ENCODE measurements at regions not wholly inside any gene's neighbourhood (a gene's known extent, or its start where the extent isn't known, plus 50 kb on each side); places are given as distances from the start of the nearest gene placed in this dataset.
"Not testable (repeated sequence)": the region's sequence is repeated elsewhere in the genome, so short reads cannot be mapped to it uniquely, and the experiment has no call there.

- TF ChIP-seq CTCF, POLR2A (IDR thresholded peaks at IDR 0.05): not testable (repeated sequence)
These were observed 164.4 kb upstream of the AJAP1 start for GRCh38 chr1:4489992-4490391.
